ENCODE measurements at regions not wholly inside any gene's neighbourhood (a gene's known extent, or its start where the extent isn't known, plus 50 kb on each side); places are given as distances from the start of the nearest gene placed in this dataset.

DNA sequence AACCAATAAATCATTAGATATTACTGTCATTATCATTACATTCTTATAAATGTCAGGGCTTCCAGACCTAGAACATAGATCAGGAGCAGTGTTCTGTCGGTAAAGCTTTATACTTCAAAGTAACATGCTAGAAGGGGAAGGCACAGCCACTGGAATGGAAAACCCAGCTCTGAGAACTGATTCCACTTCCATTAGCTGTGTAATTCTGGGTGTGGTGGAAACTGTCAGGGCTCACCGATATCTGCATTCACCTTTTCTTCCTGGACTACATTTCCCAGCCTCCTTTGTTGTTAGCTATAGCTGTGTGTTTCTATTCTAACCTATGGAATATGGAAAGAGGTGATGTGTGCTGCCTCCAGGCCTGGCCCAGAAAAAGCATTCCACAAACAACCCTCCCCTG is 585.8 kb downstream of the BUD13 start:
- H3K36me3 ChIP-seq (replicated peaks in 1 of 2; ENCODE audit: control insufficient read depth in 1 of 2, insufficient read depth in 2 of 2, low read length in 1 of 2), result no peaks in the 10 kb centered on the region
- WGBS (ENCODE audit: low lambda C conversion rate), result 53% methylated on average over 2 of the region's 2 CpGs
- CTCF ChIA-PET, result no interaction called here
- peaks cover 0 to 25% of the 10 kb centered on the region in 2 experiments; a peak in 1 of 4 replicates for H3K4me1 ChIP-seq (ENCODE audit: control insufficient read depth in 1 of 2, insufficient read depth in 2 of 2, low read depth in 1 of 2, low read length in 1 of 2)
- H3K79me2 ChIP-seq (ENCODE audit: insufficient read depth), result no peaks in the 10 kb centered on the region
- no peaks in the 10 kb centered on the region for H3F3A ChIP-seq (replicated peaks; ENCODE audit: insufficient read depth)
- H4K20me1 ChIP-seq (ENCODE audit: insufficient read depth), result no peaks in the 10 kb centered on the region
- H3K4me3 ChIP-seq (ENCODE audit: low read depth in 2 of 2, low read length in 1 of 2), result no peak overlapping the region
- no peaks in the 10 kb centered on the region for H3K9me2 ChIP-seq
- H3K9ac ChIP-seq, result no peak overlapping the region
- no peak for TF ChIP-seq TCF12 (IDR thresholded peaks at IDR 0.05)
- no peak for TF ChIP-seq YY1 (IDR thresholded peaks at IDR 0.05; ENCODE audit: low read depth)
- TF ChIP-seq, protein P1, sequence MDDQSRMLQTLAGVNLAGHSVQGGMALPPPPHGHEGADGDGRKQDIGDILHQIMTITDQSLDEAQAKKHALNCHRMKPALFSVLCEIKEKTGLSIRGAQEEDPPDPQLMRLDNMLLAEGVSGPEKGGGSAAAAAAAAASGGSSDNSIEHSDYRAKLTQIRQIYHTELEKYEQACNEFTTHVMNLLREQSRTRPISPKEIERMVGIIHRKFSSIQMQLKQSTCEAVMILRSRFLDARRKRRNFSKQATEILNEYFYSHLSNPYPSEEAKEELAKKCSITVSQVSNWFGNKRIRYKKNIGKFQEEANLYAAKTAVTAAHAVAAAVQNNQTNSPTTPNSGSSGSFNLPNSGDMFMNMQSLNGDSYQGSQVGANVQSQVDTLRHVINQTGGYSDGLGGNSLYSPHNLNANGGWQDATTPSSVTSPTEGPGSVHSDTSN (IDR thresholded peaks at IDR 0.05), result no peak
- TF ChIP-seq MEF2A (IDR thresholded peaks at IDR 0.05; ENCODE audit: borderline replicate concordance, low read depth), result no peak
- TF ChIP-seq NRF1 (IDR thresholded peaks at IDR 0.05; ENCODE audit: low read depth, low read length), result no peak
- TF ChIP-seq, protein P2, sequence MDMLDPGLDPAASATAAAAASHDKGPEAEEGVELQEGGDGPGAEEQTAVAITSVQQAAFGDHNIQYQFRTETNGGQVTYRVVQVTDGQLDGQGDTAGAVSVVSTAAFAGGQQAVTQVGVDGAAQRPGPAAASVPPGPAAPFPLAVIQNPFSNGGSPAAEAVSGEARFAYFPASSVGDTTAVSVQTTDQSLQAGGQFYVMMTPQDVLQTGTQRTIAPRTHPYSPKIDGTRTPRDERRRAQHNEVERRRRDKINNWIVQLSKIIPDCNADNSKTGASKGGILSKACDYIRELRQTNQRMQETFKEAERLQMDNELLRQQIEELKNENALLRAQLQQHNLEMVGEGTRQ (IDR thresholded peaks at IDR 0.05; ENCODE audit: borderline replicate concordance, low read depth, low read length), result no peak
- TF ChIP-seq, protein P3, sequence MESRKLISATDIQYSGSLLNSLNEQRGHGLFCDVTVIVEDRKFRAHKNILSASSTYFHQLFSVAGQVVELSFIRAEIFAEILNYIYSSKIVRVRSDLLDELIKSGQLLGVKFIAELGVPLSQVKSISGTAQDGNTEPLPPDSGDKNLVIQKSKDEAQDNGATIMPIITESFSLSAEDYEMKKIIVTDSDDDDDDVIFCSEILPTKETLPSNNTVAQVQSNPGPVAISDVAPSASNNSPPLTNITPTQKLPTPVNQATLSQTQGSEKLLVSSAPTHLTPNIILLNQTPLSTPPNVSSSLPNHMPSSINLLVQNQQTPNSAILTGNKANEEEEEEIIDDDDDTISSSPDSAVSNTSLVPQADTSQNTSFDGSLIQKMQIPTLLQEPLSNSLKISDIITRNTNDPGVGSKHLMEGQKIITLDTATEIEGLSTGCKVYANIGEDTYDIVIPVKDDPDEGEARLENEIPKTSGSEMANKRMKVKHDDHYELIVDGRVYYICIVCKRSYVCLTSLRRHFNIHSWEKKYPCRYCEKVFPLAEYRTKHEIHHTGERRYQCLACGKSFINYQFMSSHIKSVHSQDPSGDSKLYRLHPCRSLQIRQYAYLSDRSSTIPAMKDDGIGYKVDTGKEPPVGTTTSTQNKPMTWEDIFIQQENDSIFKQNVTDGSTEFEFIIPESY (IDR thresholded peaks at IDR 0.05; ENCODE audit: borderline replicate concordance, low read depth), result no peak
- TF ChIP-seq RCOR1 (IDR thresholded peaks at IDR 0.05; ENCODE audit: low read length), result no peak
- no peak for TF ChIP-seq EP300 (IDR thresholded peaks at IDR 0.05; ENCODE audit: borderline replicate concordance in 1 of 2, low read depth in 1 of 2, low read length in 1 of 2)
- TF ChIP-seq GATA2 (CRISPR knock-in tag; IDR thresholded peaks at IDR 0.05), result no peak
- POLR2A ChIA-PET, result no interaction called here
- H3K9me3 ChIP-seq, result no peaks in the 10 kb centered on the region
- no peak overlapping the region for H2AFZ ChIP-seq (ENCODE audit: low read depth)
- H3K4me2 ChIP-seq, result no peak overlapping the region
- no peak overlapping the region for H3K27ac ChIP-seq (ENCODE audit: low read depth in 2 of 2, low read length in 1 of 2)
- no peak for DNase-seq
- H3K27me3 ChIP-seq (ENCODE audit: insufficient read depth), result no peaks in the 10 kb centered on the region

DNA sequence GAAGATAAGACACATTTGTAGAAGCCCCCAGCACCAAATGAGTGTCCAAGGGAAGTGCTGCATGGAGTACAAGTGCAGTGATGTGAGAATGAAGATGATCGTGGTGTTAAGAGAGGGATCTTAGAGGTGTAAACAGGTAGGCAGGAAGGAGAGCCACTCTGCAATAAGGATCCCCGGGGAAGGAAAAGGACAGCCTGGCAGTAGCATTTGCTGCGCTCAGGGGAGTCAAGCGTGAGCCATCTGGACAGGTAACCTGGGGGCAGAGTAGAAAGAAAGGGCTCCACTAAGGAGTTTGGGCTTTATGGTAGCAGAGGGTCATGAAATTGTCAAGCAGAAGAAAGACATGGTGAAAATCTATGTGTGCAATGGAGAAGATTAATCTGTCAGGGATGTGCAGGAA is 587.2 kb downstream of the BUD13 start:
- Histone ChIP-seq H3K27ac (ENCODE audit: low read depth in 2 of 2, low read length in 1 of 2) (no peak overlapping the region), H3K79me2 (ENCODE audit: insufficient read depth) (no peaks in the 10 kb centered on the region), H3K9me2 (no peaks in the 10 kb centered on the region), H3K9me3 (no peaks in the 10 kb centered on the region), H3K9ac (no peak overlapping the region), H3K27me3 (ENCODE audit: insufficient read depth) (no peaks in the 10 kb centered on the region), H4K20me1 (ENCODE audit: insufficient read depth) (no peaks in the 10 kb centered on the region), H2AFZ (ENCODE audit: low read depth) (no peak overlapping the region), H3K36me3 (replicated peaks in 1 of 2; ENCODE audit: control insufficient read depth in 1 of 2, insufficient read depth in 2 of 2, low read length in 1 of 2) (no peaks in the 10 kb centered on the region), H3K4me3 (ENCODE audit: low read depth in 2 of 2, low read length in 1 of 2) (no peak overlapping the region), H3K4me2 (no peak overlapping the region), H3K4me1 (ENCODE audit: control insufficient read depth in 1 of 2, insufficient read depth in 2 of 2, low read depth in 1 of 2, low read length in 1 of 2) (peaks cover 0 to 30% of the 10 kb centered on the region in 2 experiments; a peak in 1 of 4 replicates), H3F3A (replicated peaks; ENCODE audit: insufficient read depth) (no peaks in the 10 kb centered on the region)
- DNase-seq, result no peak
- WGBS (ENCODE audit: low lambda C conversion rate), result 53% methylated on average over 4 of the region's 4 CpGs
- POLR2A ChIA-PET, result no interaction called here
- CTCF ChIA-PET, result interaction anchor here (0.8 to 1.7 kb wide), 3 partner anchors 22 to 108 kb away, joined by 3 to 5 read pairs (median 3); no protein-coding TSS in a partner anchor
- TF ChIP-seq NFIC (IDR thresholded peaks at IDR 0.05; ENCODE audit: borderline replicate concordance) (no peak), SMC3 (IDR thresholded peaks at IDR 0.05; ENCODE audit: low read depth, low read length) (no peak), TAF1 (IDR thresholded peaks at IDR 0.05; ENCODE audit: borderline replicate concordance, low read depth, low read length) (no peak), RFX5 (IDR thresholded peaks at IDR 0.05; ENCODE audit: low read length) (no peak), YY1 (IDR thresholded peaks at IDR 0.05; ENCODE audit: low read depth) (no peak), TCF12 (IDR thresholded peaks at IDR 0.05) (no peak), RXRA (IDR thresholded peaks at IDR 0.05; ENCODE audit: borderline replicate concordance, low read depth) (no peak), RAD21 (IDR thresholded peaks at IDR 0.05; ENCODE audit: low read length) (no peak), RCOR1 (IDR thresholded peaks at IDR 0.05; ENCODE audit: low read length) (no peak), POLR2AphosphoS5 (IDR thresholded peaks at IDR 0.05; ENCODE audit: low read depth, low read length) (no peak)
- TF ChIP-seq, protein P4, sequence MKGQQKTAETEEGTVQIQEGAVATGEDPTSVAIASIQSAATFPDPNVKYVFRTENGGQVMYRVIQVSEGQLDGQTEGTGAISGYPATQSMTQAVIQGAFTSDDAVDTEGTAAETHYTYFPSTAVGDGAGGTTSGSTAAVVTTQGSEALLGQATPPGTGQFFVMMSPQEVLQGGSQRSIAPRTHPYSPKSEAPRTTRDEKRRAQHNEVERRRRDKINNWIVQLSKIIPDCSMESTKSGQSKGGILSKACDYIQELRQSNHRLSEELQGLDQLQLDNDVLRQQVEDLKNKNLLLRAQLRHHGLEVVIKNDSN (IDR thresholded peaks at IDR 0.05; ENCODE audit: borderline replicate concordance, low read depth), result no peak
- TF ChIP-seq, protein P5, sequence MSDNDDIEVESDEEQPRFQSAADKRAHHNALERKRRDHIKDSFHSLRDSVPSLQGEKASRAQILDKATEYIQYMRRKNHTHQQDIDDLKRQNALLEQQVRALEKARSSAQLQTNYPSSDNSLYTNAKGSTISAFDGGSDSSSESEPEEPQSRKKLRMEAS (IDR thresholded peaks at IDR 0.05; ENCODE audit: low read depth), result no peak
- TF ChIP-seq, protein P6, sequence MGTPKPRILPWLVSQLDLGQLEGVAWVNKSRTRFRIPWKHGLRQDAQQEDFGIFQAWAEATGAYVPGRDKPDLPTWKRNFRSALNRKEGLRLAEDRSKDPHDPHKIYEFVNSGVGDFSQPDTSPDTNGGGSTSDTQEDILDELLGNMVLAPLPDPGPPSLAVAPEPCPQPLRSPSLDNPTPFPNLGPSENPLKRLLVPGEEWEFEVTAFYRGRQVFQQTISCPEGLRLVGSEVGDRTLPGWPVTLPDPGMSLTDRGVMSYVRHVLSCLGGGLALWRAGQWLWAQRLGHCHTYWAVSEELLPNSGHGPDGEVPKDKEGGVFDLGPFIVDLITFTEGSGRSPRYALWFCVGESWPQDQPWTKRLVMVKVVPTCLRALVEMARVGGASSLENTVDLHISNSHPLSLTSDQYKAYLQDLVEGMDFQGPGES (IDR thresholded peaks at IDR 0.05; ENCODE audit: low read depth, low read length), result no peak
- TF ChIP-seq, protein P7, sequence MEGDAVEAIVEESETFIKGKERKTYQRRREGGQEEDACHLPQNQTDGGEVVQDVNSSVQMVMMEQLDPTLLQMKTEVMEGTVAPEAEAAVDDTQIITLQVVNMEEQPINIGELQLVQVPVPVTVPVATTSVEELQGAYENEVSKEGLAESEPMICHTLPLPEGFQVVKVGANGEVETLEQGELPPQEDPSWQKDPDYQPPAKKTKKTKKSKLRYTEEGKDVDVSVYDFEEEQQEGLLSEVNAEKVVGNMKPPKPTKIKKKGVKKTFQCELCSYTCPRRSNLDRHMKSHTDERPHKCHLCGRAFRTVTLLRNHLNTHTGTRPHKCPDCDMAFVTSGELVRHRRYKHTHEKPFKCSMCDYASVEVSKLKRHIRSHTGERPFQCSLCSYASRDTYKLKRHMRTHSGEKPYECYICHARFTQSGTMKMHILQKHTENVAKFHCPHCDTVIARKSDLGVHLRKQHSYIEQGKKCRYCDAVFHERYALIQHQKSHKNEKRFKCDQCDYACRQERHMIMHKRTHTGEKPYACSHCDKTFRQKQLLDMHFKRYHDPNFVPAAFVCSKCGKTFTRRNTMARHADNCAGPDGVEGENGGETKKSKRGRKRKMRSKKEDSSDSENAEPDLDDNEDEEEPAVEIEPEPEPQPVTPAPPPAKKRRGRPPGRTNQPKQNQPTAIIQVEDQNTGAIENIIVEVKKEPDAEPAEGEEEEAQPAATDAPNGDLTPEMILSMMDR (IDR thresholded peaks at IDR 0.05), result no peak

Data from SK-N-SH (cell line).